ENCODE measurements at regions not wholly inside any gene's neighbourhood (a gene's known extent, or its start where the extent isn't known, plus 50 kb on each side); places are given as distances from the start of the nearest gene placed in this dataset.

- no peak for TF ChIP-seq CTCF (IDR thresholded peaks at IDR 0.05)
- no peak for TF ChIP-seq POLR2AphosphoS5 (IDR thresholded peaks at IDR 0.05)
- no peak for TF ChIP-seq POLR2A (IDR thresholded peaks at IDR 0.05)
Measured at GRCh38 chr14:98847521-98848468, 424.2 kb downstream of the BCL11B start.

Measured in breast epithelium (tissue), 3 donors.